ENCODE measurements at regions not wholly inside any gene's neighbourhood (a gene's known extent, or its start where the extent isn't known, plus 50 kb on each side); places are given as distances from the start of the nearest gene placed in this dataset.

GRCh38 chr13:64553411-64554129, 2676.6 kb downstream of the PCDH9 start:
- Histone ChIP-seq H3K79me2 (ENCODE audit: insufficient read depth, low read length) (no peaks in the 10 kb centered on the region), H2AFZ (ENCODE audit: low read depth, low read length, poor library complexity, severe bottlenecking) (no peak overlapping the region), H3K9me2 (ENCODE audit: insufficient read depth) (no peaks in the 10 kb centered on the region), H3K4me1 (ENCODE audit: control insufficient read depth in 1 of 2, insufficient read depth in 2 of 2, low read length in 2 of 2) (no peaks in the 10 kb centered on the region), H3K9ac (ENCODE audit: low read length) (no peak overlapping the region), H4K20me1 (ENCODE audit: insufficient read depth) (no peaks in the 10 kb centered on the region), H3K36me3 (ENCODE audit: control insufficient read depth in 1 of 2, insufficient read depth in 2 of 2, low read length in 2 of 2) (no peaks in the 10 kb centered on the region), H3K27me3 (ENCODE audit: insufficient read depth, low read length) (no peaks in the 10 kb centered on the region), H3K4me2 (ENCODE audit: low read length) (no peak overlapping the region), H3K4me3 (replicated peaks in 1 of 2; ENCODE audit: low read depth in 1 of 2, low read length in 2 of 2) (no peak overlapping the region), H3K27ac (ENCODE audit: low read depth, low read length) (no peak overlapping the region), H3K9me3 (ENCODE audit: control insufficient read depth in 1 of 2, insufficient read depth in 1 of 2, low read depth in 1 of 2, low read length in 2 of 2) (no peaks in the 10 kb centered on the region)
- CTCF ChIA-PET: no interaction called here
- POLR2A ChIA-PET: no interaction called here
- TF ChIP-seq CEBPB (IDR thresholded peaks at IDR 0.05; ENCODE audit: low read depth) (no peak), ELF1 (IDR thresholded peaks at IDR 0.05; ENCODE audit: borderline replicate concordance, low read depth) (no peak), TCF7L2 (IDR thresholded peaks at IDR 0.05; ENCODE audit: borderline replicate concordance, extremely low read depth, insufficient read depth, insufficient read length) (no peak), SP1 (IDR thresholded peaks at IDR 0.05; ENCODE audit: low read depth) (no peak), FOSL1 (IDR thresholded peaks at IDR 0.05; ENCODE audit: low read depth) (no peak), POLR2AphosphoS5 (IDR thresholded peaks at IDR 0.05; ENCODE audit: low read depth, low read length) (no peak), JUND (IDR thresholded peaks at IDR 0.05) (no peak), RAD21 (IDR thresholded peaks at IDR 0.05; ENCODE audit: low read depth) (no peak), POLR2A (IDR thresholded peaks at IDR 0.05; ENCODE audit: borderline replicate concordance, extremely low read depth, insufficient read depth, insufficient read length) (no peak), SIN3A (IDR thresholded peaks at IDR 0.05; ENCODE audit: low read depth) (no peak), EZH2phosphoT487 (IDR thresholded peaks at IDR 0.05; ENCODE audit: borderline replicate concordance) (no peak), ZNF274 (IDR thresholded peaks at IDR 0.05; ENCODE audit: low read depth, low read length) (no peak), SRF (IDR thresholded peaks at IDR 0.05; ENCODE audit: low read depth) (no peak), EZH2 (IDR thresholded peaks at IDR 0.05) (no peak), ZFX (IDR thresholded peaks at IDR 0.05) (no peak), CBX3 (IDR thresholded peaks at IDR 0.05; ENCODE audit: low read depth) (no peak), YY1 (IDR thresholded peaks at IDR 0.05; ENCODE audit: extremely low read depth, insufficient replicate concordance, low read depth, low read length) (no peak)
- TF ChIP-seq, protein P1, sequence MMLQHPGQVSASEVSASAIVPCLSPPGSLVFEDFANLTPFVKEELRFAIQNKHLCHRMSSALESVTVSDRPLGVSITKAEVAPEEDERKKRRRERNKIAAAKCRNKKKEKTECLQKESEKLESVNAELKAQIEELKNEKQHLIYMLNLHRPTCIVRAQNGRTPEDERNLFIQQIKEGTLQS (IDR thresholded peaks at IDR 0.05): no peak
- TF ChIP-seq, protein P2, sequence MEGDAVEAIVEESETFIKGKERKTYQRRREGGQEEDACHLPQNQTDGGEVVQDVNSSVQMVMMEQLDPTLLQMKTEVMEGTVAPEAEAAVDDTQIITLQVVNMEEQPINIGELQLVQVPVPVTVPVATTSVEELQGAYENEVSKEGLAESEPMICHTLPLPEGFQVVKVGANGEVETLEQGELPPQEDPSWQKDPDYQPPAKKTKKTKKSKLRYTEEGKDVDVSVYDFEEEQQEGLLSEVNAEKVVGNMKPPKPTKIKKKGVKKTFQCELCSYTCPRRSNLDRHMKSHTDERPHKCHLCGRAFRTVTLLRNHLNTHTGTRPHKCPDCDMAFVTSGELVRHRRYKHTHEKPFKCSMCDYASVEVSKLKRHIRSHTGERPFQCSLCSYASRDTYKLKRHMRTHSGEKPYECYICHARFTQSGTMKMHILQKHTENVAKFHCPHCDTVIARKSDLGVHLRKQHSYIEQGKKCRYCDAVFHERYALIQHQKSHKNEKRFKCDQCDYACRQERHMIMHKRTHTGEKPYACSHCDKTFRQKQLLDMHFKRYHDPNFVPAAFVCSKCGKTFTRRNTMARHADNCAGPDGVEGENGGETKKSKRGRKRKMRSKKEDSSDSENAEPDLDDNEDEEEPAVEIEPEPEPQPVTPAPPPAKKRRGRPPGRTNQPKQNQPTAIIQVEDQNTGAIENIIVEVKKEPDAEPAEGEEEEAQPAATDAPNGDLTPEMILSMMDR (IDR thresholded peaks at IDR 0.05 in 2 of 3, conservative IDR thresholded peaks at IDR 0.05 in 1 of 3; ENCODE audit: borderline replicate concordance in 1 of 3, insufficient read depth in 1 of 3, low read depth in 2 of 3, low read length in 2 of 3): no peak
- TF ChIP-seq, protein P3, sequence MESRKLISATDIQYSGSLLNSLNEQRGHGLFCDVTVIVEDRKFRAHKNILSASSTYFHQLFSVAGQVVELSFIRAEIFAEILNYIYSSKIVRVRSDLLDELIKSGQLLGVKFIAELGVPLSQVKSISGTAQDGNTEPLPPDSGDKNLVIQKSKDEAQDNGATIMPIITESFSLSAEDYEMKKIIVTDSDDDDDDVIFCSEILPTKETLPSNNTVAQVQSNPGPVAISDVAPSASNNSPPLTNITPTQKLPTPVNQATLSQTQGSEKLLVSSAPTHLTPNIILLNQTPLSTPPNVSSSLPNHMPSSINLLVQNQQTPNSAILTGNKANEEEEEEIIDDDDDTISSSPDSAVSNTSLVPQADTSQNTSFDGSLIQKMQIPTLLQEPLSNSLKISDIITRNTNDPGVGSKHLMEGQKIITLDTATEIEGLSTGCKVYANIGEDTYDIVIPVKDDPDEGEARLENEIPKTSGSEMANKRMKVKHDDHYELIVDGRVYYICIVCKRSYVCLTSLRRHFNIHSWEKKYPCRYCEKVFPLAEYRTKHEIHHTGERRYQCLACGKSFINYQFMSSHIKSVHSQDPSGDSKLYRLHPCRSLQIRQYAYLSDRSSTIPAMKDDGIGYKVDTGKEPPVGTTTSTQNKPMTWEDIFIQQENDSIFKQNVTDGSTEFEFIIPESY (IDR thresholded peaks at IDR 0.05; ENCODE audit: extremely low read depth, insufficient replicate concordance, low read length): no peak
- RAD21 ChIA-PET (ENCODE audit: low non-redundant PET in 1 of 2, low total read pairs in 2 of 2, uncharacterized antibody in 2 of 2, unreplicated experiment in 2 of 2): no interaction called here
- intact Hi-C loops (cut with micrococcal nuclease): no loop called here
- ATAC-seq (no peak), DNase-seq (ENCODE audit: low read depth, low spot score) (no peak)
- no TSS peak for BruUV-seq (replicated peaks)

Measured in HCT116 (cell line).